DOHH2 (cell line): ENCODE measurements at regions not wholly inside any gene's neighbourhood (a gene's known extent, or its start where the extent isn't known, plus 50 kb on each side); places are given as distances from the start of the nearest gene placed in this dataset.

Experiments used
- H3F3A ChIP-seq: fragments of 200-600 bp; sonication (generic), shearing (Covaris generic); 2 replicates; pipeline ENCODE4 v1.6.0; 2016; ENCODE audit warnings: antibody characterized with exemption, mild to moderate bottlenecking; ENCODE audit not compliant: control insufficient read depth, insufficient read depth
- H3K27ac ChIP-seq: fragments of 200-600 bp; sonication (generic); 2 replicates; pipeline ENCODE4 v1.5.1; 2014; ENCODE audit warnings: low read depth, mild to moderate bottlenecking, low read length, moderate library complexity
- H3K27me3 ChIP-seq: fragments of 200-600 bp; sonication (generic); 2 replicates; pipeline ENCODE4 v1.6.1; 2014; ENCODE audit warnings: mild to moderate bottlenecking, low read length, mixed read lengths; ENCODE audit not compliant: control insufficient read depth
- H3K36me3 ChIP-seq: fragments of 200-600 bp; sonication (generic); 2 replicates; pipeline ENCODE4 v1.6.1; 2014; ENCODE audit warnings: mild to moderate bottlenecking, low read length, moderate library complexity, mixed read lengths; ENCODE audit not compliant: control insufficient read depth
- H3K4me1 ChIP-seq: fragments of 200-600 bp; sonication (generic); 2 replicates; pipeline ENCODE4 v1.6.1; 2014; ENCODE audit warnings: mild to moderate bottlenecking, low read length, mixed read lengths; ENCODE audit not compliant: control insufficient read depth
- H3K4me2 ChIP-seq: fragments of 200-600 bp; sonication (generic); 2 replicates; pipeline ENCODE4 v1.6.0; 2014; ENCODE audit warnings: mild to moderate bottlenecking, low read length, moderate library complexity
- H3K4me3 ChIP-seq: fragments of 200-600 bp; sonication (generic); 2 replicates; pipeline ENCODE4 v1.5.1; 2014; ENCODE audit warnings: mild to moderate bottlenecking, low read length, mixed read lengths
- H3K79me2 ChIP-seq: fragments of 200-600 bp; sonication (generic); 2 replicates; pipeline ENCODE4 v1.6.1; 2014; ENCODE audit warnings: mild to moderate bottlenecking, low read length, mixed read lengths; ENCODE audit not compliant: control insufficient read depth
- H3K9me2 ChIP-seq: fragments of 200-600 bp; sonication (generic); replicated peaks from 2 replicates; pipeline ENCODE4 v1.6.1; 2014; ENCODE audit warnings: mild to moderate bottlenecking, low read length, mixed read lengths; ENCODE audit not compliant: control insufficient read depth
- H3K9me3 ChIP-seq: fragments of 200-600 bp; sonication (generic); 2 replicates; pipeline ENCODE4 v1.6.1; 2014; ENCODE audit warnings: antibody characterized with exemption, low read length, mixed read lengths; ENCODE audit not compliant: control insufficient read depth, insufficient read depth
- H4K20me1 ChIP-seq: fragments of 200-600 bp; sonication (generic); 2 replicates; pipeline ENCODE4 v1.6.0; 2014; ENCODE audit warnings: low read depth, mild to moderate bottlenecking, antibody characterized with exemption, low read length, moderate library complexity; ENCODE audit not compliant: control insufficient read depth, insufficient read depth
- EZH2phosphoT487 ChIP-seq: fragments of 200-600 bp; sonication (generic); IDR thresholded peaks from 2 replicates; pipeline ENCODE4 v1.6.1; 2017; ENCODE audit warnings: borderline replicate concordance, mild to moderate bottlenecking, antibody characterized with exemption, low read length, moderate library complexity, mixed read lengths
- TF ChIP-seq, protein P1 (sequence below): fragments of 200-600 bp; sonication (generic); IDR thresholded peaks from one replicate; pipeline ENCODE4 v1.5.1; 2014; ENCODE audit warnings: antibody characterized with exemption, mild to moderate bottlenecking, low read depth, low read length; ENCODE audit not compliant: poor library complexity, severe bottlenecking

DNA sequence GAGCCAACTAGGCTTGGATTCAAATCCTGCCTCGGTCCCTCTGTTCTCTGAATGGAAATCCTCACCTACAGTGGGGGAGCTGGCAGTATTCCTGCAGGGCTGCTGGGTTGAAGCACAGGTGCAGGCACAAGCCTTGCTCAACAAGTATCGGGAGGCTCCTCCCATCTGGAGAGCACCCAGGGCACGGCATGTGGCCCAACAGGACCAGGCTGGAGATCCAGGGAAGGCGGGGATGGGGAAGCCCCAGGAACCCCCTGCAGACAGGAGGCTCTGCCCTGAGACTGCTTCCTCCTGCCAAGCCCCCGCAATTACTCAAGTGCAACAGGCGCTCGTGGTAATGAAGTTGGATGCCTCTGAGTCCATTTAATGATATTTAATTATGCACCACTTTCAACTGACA, 128.0 kb upstream of the VSTM2B start:
- TF ChIP-seq, protein P1, sequence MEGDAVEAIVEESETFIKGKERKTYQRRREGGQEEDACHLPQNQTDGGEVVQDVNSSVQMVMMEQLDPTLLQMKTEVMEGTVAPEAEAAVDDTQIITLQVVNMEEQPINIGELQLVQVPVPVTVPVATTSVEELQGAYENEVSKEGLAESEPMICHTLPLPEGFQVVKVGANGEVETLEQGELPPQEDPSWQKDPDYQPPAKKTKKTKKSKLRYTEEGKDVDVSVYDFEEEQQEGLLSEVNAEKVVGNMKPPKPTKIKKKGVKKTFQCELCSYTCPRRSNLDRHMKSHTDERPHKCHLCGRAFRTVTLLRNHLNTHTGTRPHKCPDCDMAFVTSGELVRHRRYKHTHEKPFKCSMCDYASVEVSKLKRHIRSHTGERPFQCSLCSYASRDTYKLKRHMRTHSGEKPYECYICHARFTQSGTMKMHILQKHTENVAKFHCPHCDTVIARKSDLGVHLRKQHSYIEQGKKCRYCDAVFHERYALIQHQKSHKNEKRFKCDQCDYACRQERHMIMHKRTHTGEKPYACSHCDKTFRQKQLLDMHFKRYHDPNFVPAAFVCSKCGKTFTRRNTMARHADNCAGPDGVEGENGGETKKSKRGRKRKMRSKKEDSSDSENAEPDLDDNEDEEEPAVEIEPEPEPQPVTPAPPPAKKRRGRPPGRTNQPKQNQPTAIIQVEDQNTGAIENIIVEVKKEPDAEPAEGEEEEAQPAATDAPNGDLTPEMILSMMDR, result no peak
- no peak for TF ChIP-seq EZH2phosphoT487
- H3K9me2 ChIP-seq, result no peaks in the 10 kb centered on the region
- H3K4me3 ChIP-seq, result no peak overlapping the region
- no peaks in the 10 kb centered on the region for H3K27me3 ChIP-seq
- no peak overlapping the region for H3K27ac ChIP-seq
- H3K4me1 ChIP-seq, result no peaks in the 10 kb centered on the region
- H4K20me1 ChIP-seq, result no peaks in the 10 kb centered on the region
- no peaks in the 10 kb centered on the region for H3K79me2 ChIP-seq
- H3K9me3 ChIP-seq, result no peaks in the 10 kb centered on the region
- no peak overlapping the region for H3K4me2 ChIP-seq
- no peaks in the 10 kb centered on the region for H3F3A ChIP-seq
- H3K36me3 ChIP-seq, result no peaks in the 10 kb centered on the region

DNA sequence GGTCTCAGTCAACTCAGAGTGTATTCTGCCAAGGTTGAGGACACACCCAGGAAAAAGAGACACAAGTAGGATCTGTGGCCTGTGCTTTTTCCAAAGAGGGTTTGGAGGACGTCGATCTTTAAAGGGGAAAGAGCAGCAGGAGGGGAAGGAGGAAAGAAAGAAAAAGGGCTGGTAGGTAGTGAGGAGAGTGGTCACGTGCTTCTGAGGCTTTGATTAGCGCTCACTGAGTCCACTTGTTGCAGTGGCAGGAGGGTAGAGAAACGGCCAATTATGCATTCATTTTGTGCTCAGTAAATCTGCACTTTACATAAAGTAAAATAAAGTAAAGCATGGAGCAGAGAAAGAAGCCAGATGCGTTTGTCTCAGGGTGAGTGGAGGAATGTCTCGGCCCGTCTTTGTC, 126.0 kb upstream of the VSTM2B start:
- no peaks in the 10 kb centered on the region for H3K27me3 ChIP-seq

GRCh38 chr19:29400917-29401711, 124.7 kb upstream of the VSTM2B start:
- H3K36me3 ChIP-seq, result no peaks in the 10 kb centered on the region

More for the DNA sequence above, 126.0 kb upstream of the VSTM2B start:
- H3K9me2 ChIP-seq, result no peaks in the 10 kb centered on the region
- no peaks in the 10 kb centered on the region for H3F3A ChIP-seq
- no peaks in the 10 kb centered on the region for H3K36me3 ChIP-seq
- no peak overlapping the region for H3K4me2 ChIP-seq
- no peak overlapping the region for H3K4me3 ChIP-seq
- no peaks in the 10 kb centered on the region for H3K4me1 ChIP-seq
- H3K27ac ChIP-seq, result no peak overlapping the region
- no peaks in the 10 kb centered on the region for H3K79me2 ChIP-seq
- no peak for TF ChIP-seq EZH2phosphoT487
- TF ChIP-seq, protein P1, result no peak
- H4K20me1 ChIP-seq, result no peaks in the 10 kb centered on the region
- H3K9me3 ChIP-seq, result no peaks in the 10 kb centered on the region

More at GRCh38 chr19:29400917-29401711, 124.7 kb upstream of the VSTM2B start:
- Histone ChIP-seq H3K4me1 (no peaks in the 10 kb centered on the region), H4K20me1 (no peaks in the 10 kb centered on the region), H3K4me3 (no peak overlapping the region), H3K9me3 (no peaks in the 10 kb centered on the region), H3K79me2 (no peaks in the 10 kb centered on the region), H3F3A (no peaks in the 10 kb centered on the region), H3K4me2 (no peak overlapping the region), H3K9me2 (no peaks in the 10 kb centered on the region), H3K27ac (no peak overlapping the region), H3K27me3 (no peaks in the 10 kb centered on the region)
- TF ChIP-seq, protein P1, result no peak
- TF ChIP-seq EZH2phosphoT487, result no peak
